CD4-positive, alpha-beta T cell treated with Interleukin-6 for 4 hours (primary cell): ENCODE measurements at regions not wholly inside any gene's neighbourhood (a gene's known extent, or its start where the extent isn't known, plus 50 kb on each side); places are given as distances from the start of the nearest gene placed in this dataset.

Experiments used
- DNase-seq: peaks from one replicate; pipeline ENCODE4 v3.0.0-alpha.2; 2020; ENCODE audit warnings: mixed read lengths

DNA sequence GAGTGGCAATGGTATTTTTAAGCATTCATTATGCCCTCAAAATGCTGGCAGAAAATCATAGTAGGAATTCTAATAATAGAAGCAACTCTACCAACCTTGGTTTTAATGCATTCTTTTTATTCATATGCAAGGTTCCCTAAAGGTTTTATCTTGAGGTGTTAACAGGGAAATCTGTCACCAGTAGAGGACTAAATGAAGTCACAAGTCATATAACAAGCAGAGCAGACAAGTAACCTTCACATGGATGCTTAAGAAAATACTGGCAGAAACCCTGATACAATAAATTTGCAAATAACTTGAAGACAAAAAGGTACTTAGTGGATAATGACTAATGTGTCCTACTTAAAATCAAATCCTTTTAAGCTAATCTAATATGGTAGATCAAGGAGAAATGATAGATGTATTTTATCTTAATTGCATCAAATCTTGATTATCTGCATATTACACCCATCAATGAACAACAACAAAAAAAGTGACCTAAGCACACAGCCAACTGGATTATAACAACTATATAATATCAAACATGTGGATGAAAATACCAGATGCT lies 73.3 kb downstream of the RFC3 start:
- DNase-seq, result no peak

DNA sequence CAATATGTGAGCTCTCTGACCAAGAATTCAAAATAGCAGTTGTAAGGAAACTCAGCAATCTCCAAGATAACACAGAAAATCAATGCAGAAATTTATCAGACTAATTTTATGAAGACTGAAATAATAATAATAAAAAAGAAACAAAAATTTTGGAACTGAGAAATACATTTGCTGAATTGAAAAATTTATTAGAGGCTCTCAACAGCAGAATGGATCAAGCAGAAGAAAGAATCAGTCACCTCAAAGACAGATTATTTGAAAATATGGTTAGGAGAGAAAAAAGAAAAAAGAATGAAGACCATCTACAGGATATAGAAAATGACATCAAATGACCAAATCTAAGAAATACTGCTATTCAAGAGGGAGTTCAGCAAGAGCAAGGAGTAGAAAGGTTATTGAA lies 75.6 kb downstream of the RFC3 start:
- DNase-seq, result no peak

DNA sequence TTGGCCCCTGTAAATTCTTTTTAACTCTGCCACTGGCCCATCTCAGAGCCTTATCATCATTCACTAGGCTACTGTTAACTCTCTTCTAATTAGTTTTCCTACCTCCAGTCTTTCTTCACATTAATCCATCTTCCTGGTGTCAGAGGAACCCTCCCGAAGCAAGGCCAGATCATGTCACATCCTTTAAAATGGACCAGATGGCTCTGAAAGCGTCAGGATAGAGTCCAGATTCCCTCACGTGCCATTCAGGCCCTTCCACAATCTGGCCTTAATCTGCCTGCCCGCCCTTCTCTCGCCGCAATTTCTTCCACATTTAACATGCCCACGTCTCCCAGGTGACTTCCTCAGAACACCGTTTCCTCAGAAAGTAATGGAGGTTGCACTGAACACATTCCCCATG lies 86.5 kb downstream of the RFC3 start:
- no peak for DNase-seq

DNA sequence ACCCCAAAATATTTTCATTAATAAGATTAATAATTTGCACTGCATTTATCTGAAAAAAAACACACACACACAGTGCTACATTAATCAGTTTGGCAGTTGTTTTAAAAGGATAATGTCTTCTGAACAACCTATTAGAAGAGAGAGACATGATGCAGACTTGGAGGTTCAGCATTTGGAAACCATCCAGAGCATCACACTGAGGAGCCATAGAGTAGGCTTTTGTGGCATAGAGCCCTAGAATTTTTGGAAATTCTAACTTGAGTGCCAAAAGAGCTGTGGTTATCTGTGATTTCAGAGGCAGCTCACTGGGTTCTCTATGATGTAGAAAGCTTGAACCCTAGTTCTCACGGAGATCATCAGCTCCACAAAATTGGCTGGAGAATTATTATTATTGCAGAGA lies 90.2 kb downstream of the RFC3 start:
- DNase-seq, result no peak

DNA sequence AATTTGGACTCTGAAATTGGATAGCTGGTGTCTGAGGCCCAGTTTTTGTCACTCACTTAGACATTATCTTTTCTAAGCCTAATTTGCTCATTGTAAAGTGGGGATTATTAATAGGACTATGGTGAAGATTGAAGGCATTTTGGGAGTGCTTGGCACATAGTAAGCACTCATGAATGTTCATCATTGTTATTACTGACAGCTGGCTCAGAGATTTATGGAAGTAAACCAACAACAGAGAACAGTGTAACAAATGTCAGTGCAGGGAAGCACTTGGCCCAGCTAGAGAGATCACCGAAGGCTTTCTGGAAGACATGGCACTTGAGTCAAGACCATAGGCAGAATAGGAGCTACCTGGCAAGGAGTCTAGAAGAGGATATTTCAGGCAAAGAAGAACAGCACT lies 92.3 kb downstream of the RFC3 start:
- DNase-seq, result no peak

DNA sequence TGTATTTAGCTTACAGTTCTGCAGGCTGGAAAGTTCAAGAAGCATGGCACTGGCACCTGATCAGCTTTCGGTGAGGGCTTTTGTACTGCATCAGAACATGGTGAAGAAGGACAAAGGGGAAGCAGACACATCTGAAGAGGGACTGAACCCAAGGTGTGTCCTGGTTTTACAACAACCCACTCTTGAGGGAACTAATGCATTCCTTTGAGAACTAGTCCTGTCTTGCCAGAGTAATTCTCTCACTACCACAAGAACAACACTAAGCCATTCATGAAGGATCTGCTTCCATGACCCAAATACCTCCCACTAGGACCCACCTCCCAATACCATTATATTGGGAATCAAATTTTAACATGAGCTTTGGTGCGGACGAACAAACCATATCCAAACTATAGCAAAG lies 93.6 kb downstream of the RFC3 start:
- DNase-seq, result no peak

DNA sequence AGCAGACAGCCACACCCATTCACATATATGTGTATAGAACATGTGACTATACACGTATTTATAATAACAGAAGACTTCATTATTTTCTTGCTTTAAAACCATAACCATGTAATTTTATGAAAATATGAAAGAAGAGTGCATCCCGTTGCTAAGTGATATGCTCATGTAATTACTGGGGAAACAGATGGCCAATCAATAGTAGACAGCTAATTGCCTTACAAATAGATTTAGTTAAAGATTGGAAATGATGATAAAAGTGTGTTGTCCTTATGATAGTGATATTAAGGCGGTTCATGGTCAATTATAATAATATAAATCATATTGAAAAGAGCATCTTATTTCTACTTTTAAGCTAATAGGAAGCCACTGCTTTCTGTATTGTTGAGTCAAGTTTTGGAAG lies 95.9 kb downstream of the RFC3 start:
- no peak for DNase-seq

DNA sequence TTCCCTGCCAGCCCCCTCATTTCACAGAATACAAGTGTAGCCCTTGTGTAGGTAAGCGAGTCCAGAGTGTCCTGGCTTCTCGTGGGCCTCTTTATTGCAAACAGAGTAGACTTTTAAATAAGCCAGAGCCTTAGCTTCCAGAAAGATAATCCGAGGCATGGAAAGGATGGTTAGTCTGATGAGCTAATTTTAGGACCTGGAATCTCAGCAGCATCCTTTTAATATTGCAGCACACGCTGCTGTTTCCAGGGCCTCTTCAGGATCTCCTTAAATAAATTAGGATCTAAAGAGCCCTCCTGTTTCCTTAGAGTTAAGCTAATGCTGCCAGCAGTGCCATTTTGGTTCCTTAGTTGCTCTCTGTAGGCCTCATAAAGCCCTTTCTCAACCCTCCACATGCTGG lies 99.2 kb downstream of the RFC3 start:
- no peak for DNase-seq

DNA sequence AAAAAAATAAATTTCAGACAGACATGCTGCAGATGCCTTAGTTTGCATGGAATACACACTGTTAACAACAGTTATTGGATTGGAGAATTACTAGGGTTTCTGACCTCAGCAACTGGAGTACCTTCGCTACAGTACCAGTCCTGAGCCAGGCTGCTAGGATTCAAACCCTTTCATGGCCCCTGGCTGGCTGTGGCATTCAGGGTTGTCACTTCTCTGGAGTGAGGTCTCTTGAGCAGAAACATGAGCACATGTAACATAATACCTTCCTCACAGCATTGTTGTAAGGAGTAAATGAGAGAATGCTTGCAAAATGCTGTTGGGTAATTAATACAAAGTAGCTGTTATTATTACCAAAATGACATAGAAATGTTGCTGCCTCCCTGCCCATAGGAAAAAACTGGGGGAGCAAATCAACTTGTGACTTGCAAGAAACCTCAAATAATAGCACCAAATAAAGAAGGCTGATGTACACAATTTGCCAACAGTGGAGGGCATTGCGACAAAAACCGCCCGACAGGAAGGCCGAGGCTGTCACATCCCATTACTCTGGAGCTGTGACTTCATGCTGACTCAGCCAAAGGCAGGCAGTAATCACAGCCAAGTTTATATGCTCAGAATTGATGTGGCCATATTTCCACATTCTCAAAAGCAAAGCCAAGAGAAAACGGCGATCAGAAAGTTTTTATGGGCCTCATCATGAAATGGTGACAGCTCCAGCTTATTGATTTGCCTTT lies 100.4 kb downstream of the RFC3 start:
- DNase-seq, result no peak

DNA sequence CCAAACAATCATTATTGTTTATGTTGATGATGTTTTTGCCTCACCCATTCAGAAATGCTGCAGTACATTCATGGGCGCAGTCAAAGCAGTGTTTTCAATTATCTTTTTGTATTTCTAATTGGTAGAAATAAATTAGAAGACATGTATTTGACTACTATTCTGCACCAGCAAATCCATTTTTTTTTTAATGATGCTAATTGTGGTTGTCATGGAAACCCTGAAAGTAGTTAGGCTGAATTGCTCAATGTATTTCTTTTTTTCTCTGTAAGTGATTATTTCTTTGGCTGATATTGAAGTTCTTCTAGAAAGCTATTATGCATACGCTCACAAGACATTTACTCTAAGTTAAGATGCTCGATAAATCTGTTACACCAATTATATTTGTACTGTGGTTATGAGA lies 101.2 kb downstream of the RFC3 start:
- DNase-seq, result no peak

DNA sequence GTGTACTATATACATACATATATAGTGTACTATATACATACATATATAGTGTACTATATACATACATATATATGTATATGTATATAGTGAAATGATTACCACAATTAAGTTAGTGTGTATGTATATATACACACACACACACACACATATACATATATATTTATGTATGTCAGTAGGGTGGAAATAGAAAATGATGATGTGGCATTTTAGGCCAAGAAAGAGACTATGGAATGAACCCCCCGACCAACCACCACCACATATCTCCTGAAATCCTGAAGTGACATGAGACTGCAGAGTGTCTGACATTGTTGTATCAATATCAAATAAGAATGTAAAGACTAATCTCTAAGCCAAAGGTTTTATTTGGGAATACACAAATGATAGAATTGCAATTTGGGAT lies 107.6 kb downstream of the RFC3 start:
- no peak for DNase-seq

DNA sequence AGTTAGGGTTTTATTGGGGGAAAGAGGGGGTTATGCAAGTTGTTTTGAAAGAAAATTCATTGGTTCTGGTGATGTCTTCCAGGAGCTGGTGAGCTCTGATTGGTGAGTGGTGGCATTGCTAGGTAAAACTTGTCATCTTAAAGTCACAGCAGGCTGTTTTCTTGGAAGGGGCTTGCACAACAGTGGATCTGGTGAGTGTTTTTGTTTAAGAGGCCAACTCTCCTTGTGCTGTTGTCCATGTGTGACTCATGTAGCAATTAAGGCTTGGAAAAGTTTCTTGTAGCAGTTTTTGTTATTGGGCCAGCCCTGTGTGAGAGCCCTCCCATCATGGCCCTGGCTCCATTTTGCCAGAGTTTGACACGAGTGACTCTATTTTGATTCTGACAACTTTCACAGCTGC lies 109.4 kb downstream of the RFC3 start:
- DNase-seq, result no peak

DNA sequence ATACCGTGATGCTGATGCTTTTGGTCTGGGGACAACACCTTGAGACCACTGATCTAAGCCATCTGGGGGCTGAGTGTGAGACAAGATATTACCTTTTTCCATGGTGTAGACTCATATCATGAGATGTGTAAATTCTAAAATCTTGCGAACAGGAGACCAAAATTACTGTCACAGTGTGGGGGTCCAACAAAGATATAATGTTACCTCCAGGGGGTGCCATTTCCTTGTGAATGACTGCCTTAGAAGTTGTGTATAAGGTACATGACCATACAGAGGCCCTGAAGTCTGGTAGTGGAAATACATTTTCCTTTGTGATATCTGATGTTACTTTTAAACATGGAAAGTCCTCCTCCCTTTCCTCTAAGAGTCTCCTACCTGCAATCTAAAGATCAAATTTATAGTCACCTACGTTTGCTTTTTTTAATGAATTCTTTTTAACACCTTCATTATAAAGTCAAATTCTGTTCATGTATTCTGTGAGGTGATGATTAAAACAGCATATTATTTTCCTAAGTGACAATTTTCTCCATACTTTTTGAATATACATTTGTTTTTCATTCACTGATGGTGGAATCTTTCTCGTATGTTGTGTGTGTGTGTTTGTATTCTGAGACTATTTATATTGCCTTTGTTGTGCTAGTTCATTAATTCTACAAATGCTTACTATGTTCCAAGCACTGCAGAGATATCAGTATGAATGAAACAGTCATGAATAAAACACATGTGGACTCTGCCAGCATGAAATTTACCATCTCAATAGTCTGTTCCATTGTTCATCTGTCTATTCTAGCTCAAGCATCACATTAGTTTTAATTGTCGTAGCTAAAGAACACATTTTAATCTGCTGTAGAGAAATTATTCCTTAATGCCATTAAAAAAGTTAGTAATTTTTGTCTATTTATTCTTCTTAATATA lies 113.7 kb downstream of the RFC3 start:
- no peak for DNase-seq

DNA sequence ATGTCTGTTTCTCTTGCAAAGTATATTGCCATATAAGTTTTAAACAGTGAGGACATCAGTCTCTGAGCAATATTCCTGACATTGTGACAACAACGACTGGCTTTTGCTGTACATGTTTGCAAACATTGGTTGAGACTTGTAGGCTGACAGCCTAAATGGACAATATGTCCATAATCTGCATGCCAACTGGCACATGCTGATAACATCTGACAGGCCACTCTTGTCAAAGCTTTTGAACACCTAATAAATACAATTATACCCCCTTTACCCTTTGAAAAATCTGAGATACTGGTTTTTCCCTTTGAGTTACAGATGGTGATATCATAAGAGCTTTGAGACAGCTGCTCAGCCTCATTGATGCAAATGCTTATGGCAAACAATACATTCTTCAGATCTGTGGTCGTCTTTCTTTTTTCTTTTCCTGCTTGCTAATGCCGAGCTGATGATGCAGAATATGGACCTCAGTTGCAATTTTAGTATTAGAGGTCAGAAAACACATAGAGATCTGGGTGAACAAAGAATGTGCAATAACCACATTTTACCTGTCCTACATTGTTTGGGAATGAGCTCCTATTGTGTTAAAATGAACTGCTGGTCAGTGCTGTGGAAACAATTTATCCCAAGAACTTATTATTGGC lies 114.9 kb downstream of the RFC3 start:
- no peak for DNase-seq

DNA sequence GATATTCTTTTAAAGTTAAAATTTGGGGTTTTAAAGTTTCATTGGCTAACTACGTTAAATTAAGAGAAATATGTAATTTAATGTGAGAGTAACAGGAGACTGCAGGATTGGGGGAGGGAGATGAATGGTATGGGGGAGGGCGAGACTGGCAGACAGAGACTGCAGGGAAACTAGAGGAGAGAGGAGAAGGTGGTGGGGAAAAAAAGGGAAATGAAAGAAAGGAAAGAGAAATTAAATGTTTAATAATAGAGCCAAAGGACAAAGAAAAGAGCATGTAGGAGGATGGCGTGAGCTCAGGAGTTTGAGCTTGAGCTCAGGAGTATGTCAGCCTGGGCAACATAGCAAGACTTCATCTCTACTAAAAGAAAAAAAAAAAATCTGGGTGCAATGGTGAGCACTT lies 115.9 kb downstream of the RFC3 start:
- no peak for DNase-seq

DNA sequence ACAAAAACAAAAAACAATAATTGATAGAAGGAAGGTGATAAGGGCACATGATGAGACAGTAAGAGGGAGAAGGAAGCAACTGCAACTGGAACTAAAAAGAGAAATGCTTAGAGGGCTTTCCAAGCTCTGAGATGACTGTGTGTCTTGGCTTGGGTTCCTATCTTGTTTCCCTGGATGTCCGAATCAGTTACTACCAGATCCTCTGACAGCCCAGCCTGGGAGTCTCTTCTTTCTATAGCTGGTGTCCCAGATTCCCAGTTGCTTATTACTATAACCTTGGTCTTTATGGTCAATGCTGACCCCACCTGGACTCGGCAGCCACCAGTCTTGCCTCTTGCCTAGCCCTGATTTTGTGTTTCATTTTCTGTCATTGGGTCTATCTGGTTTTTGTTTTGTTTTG lies 116.4 kb downstream of the RFC3 start:
- DNase-seq, result no peak

DNA sequence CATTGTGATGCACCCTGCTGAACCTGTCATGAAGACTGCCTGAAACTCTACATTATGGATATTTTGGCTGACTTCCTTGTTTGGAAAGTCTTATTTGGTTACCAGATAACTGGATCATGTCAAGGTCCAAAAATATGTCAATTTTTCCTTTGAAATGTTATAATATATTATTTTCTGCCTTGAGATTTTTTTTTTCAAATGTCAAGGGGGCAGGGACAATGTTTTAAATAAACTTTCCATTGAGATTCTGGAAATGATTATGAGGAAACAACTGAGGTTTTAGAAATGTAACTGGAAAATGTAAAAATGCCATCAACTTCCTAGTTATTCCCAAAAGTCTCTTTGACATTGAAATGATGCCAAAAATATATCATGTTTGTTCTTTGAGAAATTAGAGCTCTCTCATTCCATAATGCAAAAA lies 117.0 kb downstream of the RFC3 start:
- DNase-seq, result no peak

DNA sequence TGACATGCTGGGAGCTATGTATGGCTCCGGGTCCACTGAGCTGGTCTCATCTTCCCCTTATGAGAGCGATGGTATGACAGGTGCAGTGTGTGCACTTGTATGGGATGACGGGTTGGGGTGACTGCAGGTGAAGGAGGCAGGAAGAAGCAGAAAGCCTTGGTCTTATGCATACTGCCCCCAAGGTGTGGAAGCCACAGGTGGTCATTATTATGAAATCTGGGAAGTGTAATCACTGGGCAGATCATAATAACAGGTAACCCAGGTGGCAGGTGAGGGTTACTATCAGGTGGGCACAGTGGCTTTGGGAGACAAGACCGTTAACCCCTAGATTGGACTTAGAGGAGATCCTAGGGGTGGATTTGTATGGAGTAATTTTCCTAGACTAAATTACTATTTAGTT lies 118.0 kb downstream of the RFC3 start:
- DNase-seq, result no peak

DNA sequence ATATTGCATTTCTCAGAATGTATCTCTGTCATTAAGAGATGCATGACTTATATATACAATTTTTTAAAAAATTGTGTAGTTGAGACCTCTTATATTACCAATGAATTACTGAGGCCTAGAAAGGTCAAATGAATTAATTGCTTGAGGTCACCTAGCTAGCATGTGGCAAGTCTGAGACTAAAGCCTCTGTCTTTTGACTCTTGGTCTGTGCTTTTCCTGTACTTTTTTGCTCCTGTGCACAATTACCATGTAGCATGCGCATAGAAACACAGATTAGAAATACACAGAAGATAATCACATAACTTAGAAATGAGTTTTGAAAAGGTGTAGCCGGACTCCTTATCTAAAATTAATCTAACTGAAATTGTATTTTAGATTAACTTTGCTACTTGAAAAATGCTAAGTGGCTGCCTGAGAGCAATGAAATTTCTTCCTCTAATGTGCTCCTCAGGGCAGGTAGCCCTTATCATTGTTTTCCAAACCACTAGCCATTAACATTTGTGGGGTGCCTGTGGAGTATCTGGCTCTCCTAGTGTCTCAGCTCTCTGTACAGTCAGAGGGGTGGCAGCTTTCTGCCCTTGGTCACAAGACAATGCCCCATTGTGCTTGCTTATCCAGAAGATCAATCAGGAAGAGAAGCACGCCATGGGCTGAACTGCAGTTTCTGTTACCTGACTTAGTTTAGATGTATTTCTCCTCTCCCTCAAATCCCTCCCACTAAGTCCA lies 119.6 kb downstream of the RFC3 start:
- DNase-seq, result no peak

DNA sequence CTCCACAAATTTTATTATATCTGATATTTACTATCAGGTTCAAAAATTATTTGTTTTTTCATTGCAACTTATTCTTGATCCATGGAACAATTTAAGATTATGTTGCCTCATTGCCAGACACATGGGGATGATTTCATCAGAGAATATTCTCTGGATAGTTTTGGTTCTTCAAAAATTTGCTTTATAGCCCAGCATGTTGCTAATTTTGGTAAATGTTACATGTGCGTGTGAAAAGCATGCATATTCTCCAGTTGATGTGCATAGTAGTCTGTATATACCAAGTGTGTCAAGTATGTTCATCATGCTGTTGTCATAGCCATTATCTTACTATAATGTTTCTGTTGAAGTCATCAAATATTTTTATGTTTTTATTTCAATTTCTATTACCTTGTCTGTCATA lies 122.3 kb downstream of the RFC3 start:
- DNase-seq, result no peak

DNA sequence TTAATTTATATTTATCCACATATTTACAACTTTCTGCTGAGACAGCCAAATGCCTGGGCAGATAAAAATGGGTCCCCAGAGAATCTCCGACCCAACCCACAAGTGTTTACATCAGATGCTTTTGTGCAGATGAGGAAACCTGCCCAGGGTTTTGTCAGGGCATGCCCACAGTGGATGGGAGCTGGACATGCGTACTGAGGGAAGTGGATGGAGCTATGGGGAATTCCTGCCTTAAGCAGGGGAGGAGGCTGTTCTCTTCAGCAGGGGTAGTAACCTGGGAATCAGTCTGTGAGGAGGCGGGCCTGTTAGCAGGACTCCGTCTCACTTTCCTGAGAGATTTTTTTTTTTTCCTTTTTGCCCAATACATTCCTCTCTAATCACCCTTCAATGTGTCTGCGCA lies 122.9 kb downstream of the RFC3 start:
- no peak for DNase-seq

DNA sequence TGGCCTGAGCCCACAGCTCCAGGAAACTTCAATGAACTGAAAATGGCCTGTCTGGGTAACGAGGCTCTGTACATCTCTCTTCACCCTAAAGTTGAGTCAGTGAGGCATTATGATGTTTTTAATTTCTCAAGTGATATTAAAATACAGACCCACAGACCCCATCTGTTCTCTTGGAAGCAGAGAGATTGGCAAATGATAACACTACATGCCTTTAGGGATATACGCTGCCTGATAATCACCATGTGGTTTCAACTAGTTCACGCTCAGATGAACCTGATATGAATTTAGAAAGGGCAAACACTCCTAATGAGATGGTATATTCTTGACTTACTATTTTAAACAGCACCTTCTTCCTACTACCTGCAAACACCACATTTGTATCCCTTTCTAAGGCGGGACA lies 127.5 kb downstream of the RFC3 start:
- no peak for DNase-seq

DNA sequence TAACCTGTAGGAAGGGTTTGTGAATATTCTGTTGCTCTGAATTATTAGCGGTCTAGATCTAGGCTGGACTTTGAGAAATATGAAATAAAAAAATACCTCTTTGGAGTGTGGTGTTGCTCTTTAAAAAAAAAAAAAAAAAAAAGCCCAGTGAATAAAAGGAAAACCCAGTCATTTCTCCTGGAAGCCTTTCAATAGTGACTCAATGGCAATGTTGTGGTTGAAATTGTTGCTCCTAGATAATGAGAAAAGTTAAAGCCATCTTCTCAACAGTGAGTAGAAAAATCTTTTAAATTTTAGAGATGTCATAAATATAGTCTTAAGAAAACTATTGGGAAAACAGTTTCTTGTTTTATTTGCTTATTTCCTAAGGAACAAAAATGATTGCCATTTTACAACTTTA lies 135.3 kb downstream of the RFC3 start:
- no peak for DNase-seq
